Fibroblast of skin of abdomen (primary cell): ENCODE measurements at regions not wholly inside any gene's neighbourhood (a gene's known extent, or its start where the extent isn't known, plus 50 kb on each side); places are given as distances from the start of the nearest gene placed in this dataset.

Experiments used
- DNase-seq: peaks from one replicate; pipeline ENCODE4 v3.0.0-alpha.2; 2013

GRCh38 chr12:86911973-86912372, 655.8 kb upstream of the MGAT4C start:
- DNase-seq, result no peak

- DNase-seq, result no peak
These were observed 647.0 kb upstream of the MGAT4C start for GRCh38 chr12:86903159-86903558.

GRCh38 chr12:86860776-86861175, 604.6 kb upstream of the MGAT4C start:
- DNase-seq, result no peak

- DNase-seq, result no peak
These were observed 596.3 kb upstream of the MGAT4C start for GRCh38 chr12:86852451-86852850.

- DNase-seq, result no peak
These were observed 582.5 kb upstream of the MGAT4C start for GRCh38 chr12:86838711-86839110.

GRCh38 chr12:86838260-86838659, 582.1 kb upstream of the MGAT4C start:
- no peak for DNase-seq

GRCh38 chr12:86837246-86837645, 581.1 kb upstream of the MGAT4C start:
- DNase-seq, result no peak

GRCh38 chr12:86834217-86834616, 578.0 kb upstream of the MGAT4C start:
- no peak for DNase-seq

- DNase-seq, result no peak
These were observed 571.2 kb upstream of the MGAT4C start for GRCh38 chr12:86827409-86827808.

GRCh38 chr12:86826051-86826450, 569.9 kb upstream of the MGAT4C start:
- DNase-seq, result no peak

- DNase-seq, result no peak
These were observed 545.2 kb upstream of the MGAT4C start for GRCh38 chr12:86801439-86801838.

- DNase-seq, result no peak
These were observed 543.4 kb upstream of the MGAT4C start for GRCh38 chr12:86799616-86800015.

GRCh38 chr12:86796550-86796949, 540.4 kb upstream of the MGAT4C start:
- DNase-seq, result peak; percentile 15

GRCh38 chr12:86788661-86789060, 532.5 kb upstream of the MGAT4C start:
- DNase-seq, result no peak

GRCh38 chr12:86787419-86787818, 531.2 kb upstream of the MGAT4C start:
- no peak for DNase-seq

GRCh38 chr12:86777325-86777724, 521.1 kb upstream of the MGAT4C start:
- DNase-seq, result no peak

GRCh38 chr12:86774841-86775388, 518.7 kb upstream of the MGAT4C start:
- no peak for DNase-seq

GRCh38 chr12:86772696-86773095, 516.5 kb upstream of the MGAT4C start:
- peak; percentile 60 for DNase-seq

- DNase-seq, result no peak
These were observed 514.7 kb upstream of the MGAT4C start for GRCh38 chr12:86770871-86771270.

- no peak for DNase-seq
These were observed 492.7 kb upstream of the MGAT4C start for GRCh38 chr12:86748894-86749293.

- no peak for DNase-seq
These were observed 488.5 kb upstream of the MGAT4C start for GRCh38 chr12:86744547-86745212.

- DNase-seq, result no peak
These were observed 487.8 kb upstream of the MGAT4C start for GRCh38 chr12:86743875-86744536.

- peak; percentile 8 for DNase-seq
These were observed 485.3 kb upstream of the MGAT4C start for GRCh38 chr12:86741531-86741930.

- no peak for DNase-seq
These were observed 479.7 kb upstream of the MGAT4C start for GRCh38 chr12:86735851-86736250.
